ENCODE measurements at regions not wholly inside any gene's neighbourhood (a gene's known extent, or its start where the extent isn't known, plus 50 kb on each side); places are given as distances from the start of the nearest gene placed in this dataset.

GRCh38 chr2:14684516-14684915, 52.0 kb downstream of the LRATD1 start:
- DNase-seq (no peak), ATAC-seq (no peak)
- intact Hi-C loops (cut with DNase I), result no loop called here
- Histone ChIP-seq H3K9me3 (no peaks in the 10 kb centered on the region), H3K27me3 (ENCODE audit: insufficient read depth in 3 of 3, low read length in 2 of 3) (peaks cover 0 to 2% (median 0%) of the 10 kb centered on the region in 3 donors), H3K4me3 (no peak overlapping the region), H3K36me3 (ENCODE audit: insufficient read depth in 1 of 2, low read depth in 1 of 2) (no peaks in the 10 kb centered on the region), H3K27ac (no peak overlapping the region), H3K4me1 (no peaks in the 10 kb centered on the region)
- no peak for TF ChIP-seq CTCF (IDR thresholded peaks at IDR 0.05)
- 78 to 83% (median 80%) methylated on average over 3 of the region's 3 CpGs for WGBS, 3 donors

- H3K27me3 ChIP-seq (ENCODE audit: insufficient read depth in 3 of 3, low read length in 2 of 3), result peaks cover 0 to 2% (median 0%) of the 10 kb centered on the region in 3 donors
- intact Hi-C loops (cut with DNase I), result no loop called here
- WGBS, 3 donors, result 81 to 93% (median 91%) methylated on average over 4 of the region's 4 CpGs
Observed at GRCh38 chr2:14690926-14691325, 58.4 kb downstream of the LRATD1 start.

GRCh38 chr2:14693874-14694273, 61.4 kb downstream of the LRATD1 start:
- ATAC-seq, result no peak

More at GRCh38 chr2:14690926-14691325, 58.4 kb downstream of the LRATD1 start:
- Histone ChIP-seq H3K36me3 (ENCODE audit: insufficient read depth in 1 of 2, low read depth in 1 of 2) (no peaks in the 10 kb centered on the region), H3K4me3 (no peak overlapping the region), H3K27ac (no peak overlapping the region), H3K9me3 (no peaks in the 10 kb centered on the region), H3K4me1 (no peaks in the 10 kb centered on the region)
- ATAC-seq (no peak), DNase-seq (no peak)
- TF ChIP-seq CTCF (IDR thresholded peaks at IDR 0.05), result no peak

GRCh38 chr2:14700753-14701152, 68.2 kb downstream of the LRATD1 start:
- no peak for TF ChIP-seq CTCF (IDR thresholded peaks at IDR 0.05)
- Histone ChIP-seq H3K4me1 (no peaks in the 10 kb centered on the region), H3K9me3 (no peaks in the 10 kb centered on the region), H3K36me3 (ENCODE audit: insufficient read depth in 1 of 2, low read depth in 1 of 2) (no peaks in the 10 kb centered on the region), H3K27ac (no peak overlapping the region), H3K4me3 (no peak overlapping the region), H3K27me3 (ENCODE audit: insufficient read depth in 3 of 3, low read length in 2 of 3) (no peaks in the 10 kb centered on the region)
- WGBS, 3 donors, result 59 to 80% (median 67%) methylated on average over 2 of the region's 2 CpGs
- no peak for ATAC-seq
- DNase-seq, result no peak
- intact Hi-C loops (cut with DNase I), result no loop called here

More at GRCh38 chr2:14693874-14694273, 61.4 kb downstream of the LRATD1 start:
- DNase-seq, result no peak
- intact Hi-C loops (cut with DNase I), result no loop called here
- Histone ChIP-seq H3K4me3 (no peak overlapping the region), H3K27me3 (ENCODE audit: insufficient read depth in 3 of 3, low read length in 2 of 3) (no peaks in the 10 kb centered on the region), H3K36me3 (ENCODE audit: insufficient read depth in 1 of 2, low read depth in 1 of 2) (no peaks in the 10 kb centered on the region), H3K27ac (no peak overlapping the region), H3K4me1 (no peaks in the 10 kb centered on the region), H3K9me3 (no peaks in the 10 kb centered on the region)
- 83 to 90% (median 86%) methylated on average over 2 of the region's 2 CpGs for WGBS, 3 donors
- no peak for TF ChIP-seq CTCF (IDR thresholded peaks at IDR 0.05)

- no peak for TF ChIP-seq CTCF (IDR thresholded peaks at IDR 0.05)
- ATAC-seq (no peak), DNase-seq (no peak)
- WGBS, 3 donors, result 88 to 93% (median 89%) methylated on average over 3 of the region's 3 CpGs
- Histone ChIP-seq H3K9me3 (no peaks in the 10 kb centered on the region), H3K4me1 (no peaks in the 10 kb centered on the region), H3K4me3 (no peak overlapping the region), H3K27ac (no peak overlapping the region), H3K27me3 (ENCODE audit: insufficient read depth in 3 of 3, low read length in 2 of 3) (no peaks in the 10 kb centered on the region), H3K36me3 (ENCODE audit: insufficient read depth in 1 of 2, low read depth in 1 of 2) (no peaks in the 10 kb centered on the region)
- intact Hi-C loops (cut with DNase I), result no loop called here
Observed at GRCh38 chr2:14702258-14702657, 69.7 kb downstream of the LRATD1 start.

All from psoas muscle (tissue), 7 donors.